ENCODE measurements at regions not wholly inside any gene's neighbourhood (a gene's known extent, or its start where the extent isn't known, plus 50 kb on each side); places are given as distances from the start of the nearest gene placed in this dataset.

- CTCF ChIA-PET (ENCODE audit: unreplicated experiment), result no interaction called here
- H3K36me3 ChIP-seq (ENCODE audit: insufficient read depth, low read length), result no peaks in the 10 kb centered on the region
- H3K4me1 ChIP-seq (ENCODE audit: insufficient read depth, low read length, poor library complexity, severe bottlenecking), result no peaks in the 10 kb centered on the region
- no peak overlapping the region for H2AFZ ChIP-seq (ENCODE audit: low read length)
- no TSS peak for BruUV-seq (replicated peaks)
- H3K9me3 ChIP-seq (ENCODE audit: low read length), result no peaks in the 10 kb centered on the region
- DNase-seq (ENCODE audit: low spot score), result no peak
- TF ChIP-seq EZH2phosphoT487 (IDR thresholded peaks at IDR 0.05; ENCODE audit: borderline replicate concordance, low read depth, low read length) (no peak), CTCF (conservative IDR thresholded peaks at IDR 0.05; ENCODE audit: low read length) (no peak)
- no peak overlapping the region for H3K27ac ChIP-seq (ENCODE audit: low read depth, low read length, poor library complexity, severe bottlenecking)
- POLR2A ChIA-PET, result interaction anchor here (0.6 kb wide), 1 partner anchor 719 kb away, joined by 3 read pairs; no protein-coding TSS in a partner anchor
- no peaks in the 10 kb centered on the region for H3K79me2 ChIP-seq (ENCODE audit: insufficient read depth, low read depth, low read length)
- H3K4me3 ChIP-seq (ENCODE audit: low read depth, low read length, poor library complexity, severe bottlenecking), result no peak overlapping the region
- intact Hi-C loops (cut with micrococcal nuclease; ENCODE audit: unreplicated experiment), result no loop called here
- no peak overlapping the region for H3K4me2 ChIP-seq (ENCODE audit: low read length)
- no peaks in the 10 kb centered on the region for H4K20me1 ChIP-seq (ENCODE audit: insufficient read depth, low read length)
- H3K9me2 ChIP-seq (ENCODE audit: insufficient read depth, low read length), result no peaks in the 10 kb centered on the region
These were observed 308.5 kb upstream of the TFPI start for GRCh38 chr2:187862715-187863114.

GRCh38 chr2:187865025-187865424, 310.8 kb upstream of the TFPI start:
- no peak overlapping the region for H3K27ac ChIP-seq (ENCODE audit: low read depth, low read length, poor library complexity, severe bottlenecking)
- no peaks in the 10 kb centered on the region for H3K4me1 ChIP-seq (ENCODE audit: insufficient read depth, low read length, poor library complexity, severe bottlenecking)
- no peaks in the 10 kb centered on the region for H3K9me2 ChIP-seq (ENCODE audit: insufficient read depth, low read length)
- no peak for DNase-seq (ENCODE audit: low spot score)
- ChIA-PET CTCF (ENCODE audit: unreplicated experiment) (no interaction called here), POLR2A (no interaction called here)
- H2AFZ ChIP-seq (ENCODE audit: low read length), result no peak overlapping the region
- H3K79me2 ChIP-seq (ENCODE audit: insufficient read depth, low read depth, low read length), result no peaks in the 10 kb centered on the region
- H3K36me3 ChIP-seq (ENCODE audit: insufficient read depth, low read length), result no peaks in the 10 kb centered on the region
- H3K4me2 ChIP-seq (ENCODE audit: low read length), result no peak overlapping the region
- H3K9me3 ChIP-seq (ENCODE audit: low read length), result no peaks in the 10 kb centered on the region
- BruUV-seq (replicated peaks), result no TSS peak
- H4K20me1 ChIP-seq (ENCODE audit: insufficient read depth, low read length), result no peaks in the 10 kb centered on the region
- TF ChIP-seq EZH2phosphoT487 (IDR thresholded peaks at IDR 0.05; ENCODE audit: borderline replicate concordance, low read depth, low read length), result no peak
- intact Hi-C loops (cut with micrococcal nuclease; ENCODE audit: unreplicated experiment), result no loop called here
- no peak overlapping the region for H3K4me3 ChIP-seq (ENCODE audit: low read depth, low read length, poor library complexity, severe bottlenecking)

GRCh38 chr2:187867165-187867564, 312.9 kb upstream of the TFPI start:
- H3K79me2 ChIP-seq (ENCODE audit: insufficient read depth, low read depth, low read length), result no peaks in the 10 kb centered on the region
- H2AFZ ChIP-seq (ENCODE audit: low read length), result no peak overlapping the region
- no peak for DNase-seq (ENCODE audit: low spot score)
- H3K9me2 ChIP-seq (ENCODE audit: insufficient read depth, low read length), result no peaks in the 10 kb centered on the region
- TF ChIP-seq CTCF (conservative IDR thresholded peaks at IDR 0.05; ENCODE audit: low read length) (no peak), EZH2phosphoT487 (IDR thresholded peaks at IDR 0.05; ENCODE audit: borderline replicate concordance, low read depth, low read length) (no peak)
- no peak overlapping the region for H3K4me3 ChIP-seq (ENCODE audit: low read depth, low read length, poor library complexity, severe bottlenecking)
- ChIA-PET POLR2A (interaction anchor here (0.5 to 2.6 kb wide), 6 partner anchors 9 to 22 kb away, joined by 3 to 9 read pairs (median 3); no protein-coding TSS in a partner anchor), CTCF (ENCODE audit: unreplicated experiment) (interaction anchor here (0.5 kb wide), 2 partner anchors 280 to 1253 kb away, joined by 3 read pairs; no protein-coding TSS in a partner anchor)
- intact Hi-C loops (cut with micrococcal nuclease; ENCODE audit: unreplicated experiment), result no loop called here
- H3K4me2 ChIP-seq (ENCODE audit: low read length), result no peak overlapping the region
- BruUV-seq (replicated peaks), result no TSS peak
- no peaks in the 10 kb centered on the region for H3K4me1 ChIP-seq (ENCODE audit: insufficient read depth, low read length, poor library complexity, severe bottlenecking)
- H4K20me1 ChIP-seq (ENCODE audit: insufficient read depth, low read length), result no peaks in the 10 kb centered on the region
- no peaks in the 10 kb centered on the region for H3K9me3 ChIP-seq (ENCODE audit: low read length)
- no peaks in the 10 kb centered on the region for H3K36me3 ChIP-seq (ENCODE audit: insufficient read depth, low read length)
- no peak overlapping the region for H3K27ac ChIP-seq (ENCODE audit: low read depth, low read length, poor library complexity, severe bottlenecking)

Measured in OCI-LY7 (cell line).